ENCODE measurements at regions not wholly inside any gene's neighbourhood (a gene's known extent, or its start where the extent isn't known, plus 50 kb on each side); places are given as distances from the start of the nearest gene placed in this dataset.
"Not testable (repeated sequence)": the region's sequence is repeated elsewhere in the genome, so short reads cannot be mapped to it uniquely, and the experiment has no call there.

GRCh38 chr2:242108797-242109500 is 239.4 kb downstream of the RTP5 start:
- H3K4me2 ChIP-seq; CTCF ChIA-PET; POLR2A ChIA-PET; H3K27ac ChIP-seq; FAIRE-seq; H3K4me3 ChIP-seq; H3K4me1 ChIP-seq; H3K9me3 ChIP-seq; DNase-seq (ENCODE audit: low read depth in 1 of 2, low spot score in 1 of 2); ATAC-seq: not testable (repeated sequence)
- 95% methylated on average over 2 of the region's 2 CpGs for WGBS (ENCODE audit: missing lambda C conversion rate)

GRCh38 chr2:242109819-242110218 is 240.3 kb downstream of the RTP5 start:
- FAIRE-seq; H3K4me3 ChIP-seq; POLR2A ChIA-PET; CTCF ChIA-PET; H3K27ac ChIP-seq; ATAC-seq; DNase-seq (ENCODE audit: low read depth in 1 of 2, low spot score in 1 of 2); H3K4me1 ChIP-seq; H3K4me2 ChIP-seq; H3K9me3 ChIP-seq: not testable (repeated sequence)
- WGBS (ENCODE audit: missing lambda C conversion rate) = 83% methylated on average over 9 of the region's 10 CpGs

- WGBS (ENCODE audit: missing lambda C conversion rate) = 71% methylated on average over 2 of the region's 4 CpGs
- ATAC-seq = not testable (repeated sequence)
These were observed 242.4 kb downstream of the RTP5 start for GRCh38 chr2:242111954-242112353.

GRCh38 chr2:242113492-242113891 is 244.0 kb downstream of the RTP5 start:
- H3K4me1 ChIP-seq; POLR2A ChIA-PET; H3K4me2 ChIP-seq; H3K27ac ChIP-seq; FAIRE-seq; CTCF ChIA-PET; ATAC-seq; DNase-seq (ENCODE audit: low read depth in 1 of 2, low spot score in 1 of 2); H3K4me3 ChIP-seq; H3K9me3 ChIP-seq: not testable (repeated sequence)
- 94% methylated on average over 3 of the region's 3 CpGs for WGBS (ENCODE audit: missing lambda C conversion rate)

More at GRCh38 chr2:242111954-242112353, 242.4 kb downstream of the RTP5 start:
- CTCF ChIA-PET; H3K4me2 ChIP-seq; DNase-seq (ENCODE audit: low read depth in 1 of 2, low spot score in 1 of 2); FAIRE-seq; H3K27ac ChIP-seq; H3K4me1 ChIP-seq; POLR2A ChIA-PET; H3K9me3 ChIP-seq; H3K4me3 ChIP-seq: not testable (repeated sequence)

GRCh38 chr2:242116676-242117075 is 247.1 kb downstream of the RTP5 start:
- ATAC-seq; POLR2A ChIA-PET; CTCF ChIA-PET; H3K4me3 ChIP-seq; H3K4me1 ChIP-seq; H3K27ac ChIP-seq; H3K4me2 ChIP-seq; H3K9me3 ChIP-seq; DNase-seq (ENCODE audit: low read depth in 1 of 2, low spot score in 1 of 2); FAIRE-seq: not testable (repeated sequence)
- 95% methylated on average over 1 of the region's 2 CpGs for WGBS (ENCODE audit: missing lambda C conversion rate)

- DNase-seq (ENCODE audit: low read depth in 1 of 2, low spot score in 1 of 2); H3K4me2 ChIP-seq; FAIRE-seq; H3K4me1 ChIP-seq; CTCF ChIA-PET; H3K4me3 ChIP-seq; H3K27ac ChIP-seq; ATAC-seq; H3K9me3 ChIP-seq; POLR2A ChIA-PET: not testable (repeated sequence)
- whole genome bisulfite sequencing (ENCODE audit: missing lambda C conversion rate) = no CpG with 5 or more reads among the region's 3 CpGs
These were observed 247.8 kb downstream of the RTP5 start for GRCh38 chr2:242117305-242117704.

- H3K4me3 ChIP-seq; H3K27ac ChIP-seq; H3K4me2 ChIP-seq; H3K9me3 ChIP-seq; CTCF ChIA-PET; ATAC-seq; POLR2A ChIA-PET; H3K4me1 ChIP-seq; DNase-seq (ENCODE audit: low read depth in 1 of 2, low spot score in 1 of 2); FAIRE-seq: not testable (repeated sequence)
- WGBS (ENCODE audit: missing lambda C conversion rate) = 89% methylated on average over 2 of the region's 5 CpGs
These were observed 250.2 kb downstream of the RTP5 start for GRCh38 chr2:242119682-242120081.

DNA sequence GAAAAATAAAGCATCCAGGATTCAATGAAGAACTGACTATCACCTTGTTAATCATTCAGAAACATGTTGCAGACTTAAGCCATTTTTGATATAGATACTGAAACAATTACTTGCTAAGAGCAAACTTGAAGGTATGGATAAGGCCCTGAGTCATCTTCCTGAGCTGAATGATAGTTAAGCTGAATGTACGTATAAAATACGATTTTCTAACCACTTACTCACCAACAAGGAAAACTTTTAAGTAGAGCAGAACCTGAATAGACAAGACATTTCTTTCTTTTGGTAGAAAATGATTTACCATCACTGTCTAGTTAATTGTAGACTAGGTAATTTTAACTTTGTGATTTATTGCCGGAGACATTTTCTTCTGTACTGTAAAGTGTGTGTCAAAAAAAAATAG is 261.2 kb downstream of the RTP5 start:
- CTCF ChIA-PET; ATAC-seq; H3K4me2 ChIP-seq; H3K27ac ChIP-seq; DNase-seq (ENCODE audit: low read depth in 1 of 2, low spot score in 1 of 2); H3K4me3 ChIP-seq; H3K4me1 ChIP-seq; POLR2A ChIA-PET; H3K9me3 ChIP-seq; FAIRE-seq: not testable (repeated sequence)
- WGBS (ENCODE audit: missing lambda C conversion rate) = 81% methylated on average over 3 of the region's 3 CpGs

GRCh38 chr2:242159921-242160320 is 290.4 kb downstream of the RTP5 start:
- POLR2A ChIA-PET; CTCF ChIA-PET; DNase-seq (ENCODE audit: low read depth in 1 of 2, low spot score in 1 of 2); H3K9me3 ChIP-seq; H3K4me3 ChIP-seq; H3K4me2 ChIP-seq; ATAC-seq; H3K27ac ChIP-seq; FAIRE-seq; H3K4me1 ChIP-seq: not testable (repeated sequence)
- 0% methylated on average over 2 of the region's 2 CpGs for WGBS (ENCODE audit: missing lambda C conversion rate)

GRCh38 chr2:242165115-242165514 is 295.6 kb downstream of the RTP5 start:
- H3K4me2 ChIP-seq; H3K27ac ChIP-seq; DNase-seq (ENCODE audit: low read depth in 1 of 2, low spot score in 1 of 2); H3K4me3 ChIP-seq; CTCF ChIA-PET; H3K4me1 ChIP-seq; FAIRE-seq; POLR2A ChIA-PET; ATAC-seq; H3K9me3 ChIP-seq: not testable (repeated sequence)

DNA sequence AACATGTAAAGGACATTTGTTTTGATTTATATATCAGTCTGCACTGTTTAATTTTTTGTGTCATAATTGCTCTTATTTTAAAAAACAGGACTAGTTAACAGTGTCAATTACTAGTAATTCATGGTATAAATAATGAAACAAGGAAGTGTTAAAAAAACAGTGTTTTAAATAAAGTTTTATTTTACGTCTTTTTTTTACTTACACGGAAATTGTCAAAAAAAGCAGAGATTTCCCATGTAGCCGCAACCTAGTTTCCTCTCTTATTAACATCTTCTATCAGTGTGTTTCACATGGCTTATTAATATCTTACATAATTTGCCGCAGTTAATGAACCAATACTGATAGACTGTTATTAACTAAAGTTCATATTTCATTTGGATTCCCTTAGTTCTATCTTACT is 301.8 kb downstream of the RTP5 start:
- H3K9me3 ChIP-seq; H3K4me2 ChIP-seq; FAIRE-seq; H3K4me1 ChIP-seq; ATAC-seq; CTCF ChIA-PET; H3K27ac ChIP-seq; POLR2A ChIA-PET; H3K4me3 ChIP-seq; DNase-seq (ENCODE audit: low read depth in 1 of 2, low spot score in 1 of 2): not testable (repeated sequence)
- WGBS (ENCODE audit: missing lambda C conversion rate) = 91% methylated on average over 4 of the region's 4 CpGs

Measured in A549 (cell line).